ENCODE measurements at regions not wholly inside any gene's neighbourhood (a gene's known extent, or its start where the extent isn't known, plus 50 kb on each side); places are given as distances from the start of the nearest gene placed in this dataset.

- CTCF ChIA-PET = no interaction called here
- POLR2A ChIA-PET = no interaction called here
These were observed 84.6 kb upstream of the CCDC196 start for GRCh38 chr14:66401449-66402095.

DNA sequence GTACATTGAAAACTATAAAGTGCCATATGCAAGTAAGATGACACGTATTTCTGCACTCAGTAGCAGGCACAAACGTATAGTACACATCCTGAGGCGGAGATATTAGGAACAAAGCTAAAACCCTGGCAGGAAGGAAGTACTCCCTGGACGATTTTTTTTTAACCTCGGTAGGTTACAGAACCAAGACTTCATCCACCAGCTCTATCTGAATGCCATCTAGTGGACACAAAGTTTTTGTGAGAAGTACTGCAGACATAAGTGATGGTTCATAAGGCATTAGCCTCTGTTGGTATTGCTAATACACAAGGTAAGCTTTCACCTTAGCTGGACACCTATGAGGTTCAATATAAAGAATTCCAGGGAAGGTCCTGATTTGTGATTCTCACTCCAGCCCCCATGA is 83.0 kb upstream of the CCDC196 start:
- CTCF ChIA-PET = interaction anchor here (0.7 to 1.4 kb wide), 3 partner anchors 12 to 937 kb away, joined by 3 to 10 read pairs (median 3); no protein-coding TSS in a partner anchor
- POLR2A ChIA-PET = no interaction called here

GRCh38 chr14:66404051-66404545 is 82.1 kb upstream of the CCDC196 start:
- ChIA-PET CTCF (interaction anchor here (1.4 kb wide), 1 partner anchor 44 kb away, joined by 10 read pairs; no protein-coding TSS in a partner anchor), POLR2A (no interaction called here)

GRCh38 chr14:66405158-66405557 is 81.0 kb upstream of the CCDC196 start:
- ChIA-PET POLR2A (no interaction called here), CTCF (no interaction called here)

- ChIA-PET POLR2A (no interaction called here), CTCF (interaction anchor here (0.7 kb wide), 1 partner anchor 776 kb away, joined by 4 read pairs; no protein-coding TSS in a partner anchor)
These were observed 72.3 kb upstream of the CCDC196 start for GRCh38 chr14:66413901-66414300.

GRCh38 chr14:66414511-66414910 is 71.7 kb upstream of the CCDC196 start:
- CTCF ChIA-PET = interaction anchor here (0.7 kb wide), 1 partner anchor 775 kb away, joined by 4 read pairs; no protein-coding TSS in a partner anchor

DNA sequence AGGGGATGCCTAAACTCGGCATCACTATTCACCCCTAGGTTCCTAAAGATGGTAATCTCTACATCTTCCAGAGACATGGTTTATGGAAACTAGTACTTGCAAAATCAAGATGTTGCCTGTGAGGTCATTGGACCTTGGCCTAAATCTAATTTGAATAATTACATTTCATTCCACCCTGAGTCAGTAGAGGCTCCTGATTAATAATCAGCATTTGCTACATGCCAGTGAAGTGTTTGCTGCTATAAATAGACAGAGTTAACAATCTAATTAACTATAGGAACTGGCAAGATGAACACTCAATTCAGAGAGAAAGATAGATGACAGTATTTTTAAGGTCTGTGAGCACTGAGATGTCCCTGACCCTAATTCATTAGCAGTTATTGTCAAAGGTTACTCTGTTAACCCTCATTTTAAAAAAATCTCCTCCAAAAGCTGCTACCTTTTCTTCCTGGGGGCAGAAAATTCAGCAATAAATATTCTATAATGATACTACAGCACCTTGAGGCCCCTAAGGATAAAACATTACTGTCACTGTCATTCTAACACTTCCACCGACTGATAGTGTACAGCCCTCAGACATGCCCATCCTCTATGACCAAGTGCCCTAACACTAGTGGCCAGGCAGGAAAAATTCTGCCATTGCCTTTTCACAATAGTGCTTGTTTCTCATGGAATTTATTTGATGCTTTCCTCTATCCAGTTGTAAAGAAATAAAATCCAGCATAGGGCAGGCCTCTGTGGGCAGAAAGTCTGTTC is 65.7 kb upstream of the CCDC196 start:
- ChIA-PET CTCF (interaction anchor here (0.5 kb wide), 1 partner anchor 61 kb away, joined by 3 read pairs; no protein-coding TSS in a partner anchor), POLR2A (no interaction called here)

More at GRCh38 chr14:66414511-66414910, 71.7 kb upstream of the CCDC196 start:
- POLR2A ChIA-PET = no interaction called here

- ChIA-PET CTCF (no interaction called here), POLR2A (no interaction called here)
These were observed 63.9 kb upstream of the CCDC196 start for GRCh38 chr14:66421990-66422946.

GRCh38 chr14:66425402-66425801 is 60.8 kb upstream of the CCDC196 start:
- CTCF ChIA-PET = no interaction called here
- POLR2A ChIA-PET = no interaction called here

- CTCF ChIA-PET = no interaction called here
- POLR2A ChIA-PET = no interaction called here
These were observed 59.7 kb upstream of the CCDC196 start for GRCh38 chr14:66426451-66426850.

GRCh38 chr14:66432334-66432733 is 53.8 kb upstream of the CCDC196 start:
- POLR2A ChIA-PET = no interaction called here

GRCh38 chr14:66434464-66434863 is 51.7 kb upstream of the CCDC196 start:
- ChIA-PET CTCF (no interaction called here), POLR2A (no interaction called here)

More at GRCh38 chr14:66432334-66432733, 53.8 kb upstream of the CCDC196 start:
- CTCF ChIA-PET = no interaction called here

DNA sequence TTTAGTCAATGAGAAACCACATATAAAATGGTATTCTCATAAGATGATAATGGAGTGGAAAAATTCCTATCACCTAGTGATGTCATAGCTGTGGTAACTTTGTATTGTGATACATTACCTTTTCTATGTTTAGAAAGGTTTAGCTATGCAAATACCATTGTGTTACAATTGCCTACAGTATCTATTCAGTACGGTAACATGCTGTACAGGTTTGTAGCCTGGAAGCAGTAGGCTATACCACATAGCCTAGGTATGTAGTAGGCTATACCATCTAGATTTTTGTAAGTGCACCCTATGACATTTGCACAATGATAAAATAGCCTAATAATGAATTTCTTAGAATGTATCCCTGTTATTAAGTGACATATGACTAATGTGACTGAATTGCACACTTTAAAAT is 50.5 kb upstream of the CCDC196 start:
- ChIA-PET CTCF (no interaction called here), POLR2A (no interaction called here)

All from activated CD8-positive, alpha-beta memory T cell treated with anti-CD3 and anti-CD28 coated beads for 36 hours (primary cell).